ENCODE measurements at regions not wholly inside any gene's neighbourhood (a gene's known extent, or its start where the extent isn't known, plus 50 kb on each side); places are given as distances from the start of the nearest gene placed in this dataset.

- H3K27ac ChIP-seq (ENCODE audit: low read depth, low read length) = no peak overlapping the region
- no peaks in the 10 kb centered on the region for H3K36me3 ChIP-seq (ENCODE audit: control insufficient read depth, insufficient read depth, low read length)
- H3K4me3 ChIP-seq (ENCODE audit: low read depth, low read length) = no peak overlapping the region
- WGBS (ENCODE audit: insufficient coverage) = 86% methylated on average over 10 of the region's 10 CpGs
- no peaks in the 10 kb centered on the region for H3K27me3 ChIP-seq (ENCODE audit: control insufficient read depth, insufficient read depth, low read length)
- no peaks in the 10 kb centered on the region for H3K9me3 ChIP-seq (ENCODE audit: control insufficient read depth, insufficient read depth, low read length)
- no peak for DNase-seq (ENCODE audit: low read depth in 4 of 6, low spot score in 6 of 6)
- peaks cover 6% of the 10 kb centered on the region for H3K4me1 ChIP-seq (ENCODE audit: control insufficient read depth, insufficient read depth, low read length)
Observed at GRCh38 chr9:88812938-88813637, 178.2 kb upstream of the S1PR3 start.

- no peaks in the 10 kb centered on the region for H3K9me3 ChIP-seq (ENCODE audit: control insufficient read depth, insufficient read depth, low read length)
- H3K27ac ChIP-seq (ENCODE audit: low read depth, low read length) = no peak overlapping the region
- no peaks in the 10 kb centered on the region for H3K27me3 ChIP-seq (ENCODE audit: control insufficient read depth, insufficient read depth, low read length)
- H3K4me3 ChIP-seq (ENCODE audit: low read depth, low read length) = no peak overlapping the region
- no peaks in the 10 kb centered on the region for H3K36me3 ChIP-seq (ENCODE audit: control insufficient read depth, insufficient read depth, low read length)
- WGBS (ENCODE audit: insufficient coverage) = 70% methylated on average over 4 of the region's 8 CpGs
- peaks cover 6% of the 10 kb centered on the region for H3K4me1 ChIP-seq (ENCODE audit: control insufficient read depth, insufficient read depth, low read length)
- DNase-seq (ENCODE audit: low read depth in 4 of 6, low spot score in 6 of 6) = peak in 2 of 6 donors; percentile 6 to 39
Observed at GRCh38 chr9:88813638-88814209, 177.5 kb upstream of the S1PR3 start.

GRCh38 chr9:88814577-88814976 is 176.7 kb upstream of the S1PR3 start:
- 40% methylated on average over 4 of the region's 4 CpGs for WGBS (ENCODE audit: insufficient coverage)
- DNase-seq (ENCODE audit: low read depth in 4 of 6, low spot score in 6 of 6) = peak in 2 of 6 donors; percentile 52 to 79
- no peak overlapping the region for H3K27ac ChIP-seq (ENCODE audit: low read depth, low read length)
- no peaks in the 10 kb centered on the region for H3K9me3 ChIP-seq (ENCODE audit: control insufficient read depth, insufficient read depth, low read length)
- H3K4me1 ChIP-seq (ENCODE audit: control insufficient read depth, insufficient read depth, low read length) = peaks cover 6% of the 10 kb centered on the region
- no peak overlapping the region for H3K4me3 ChIP-seq (ENCODE audit: low read depth, low read length)
- H3K36me3 ChIP-seq (ENCODE audit: control insufficient read depth, insufficient read depth, low read length) = no peaks in the 10 kb centered on the region
- no peaks in the 10 kb centered on the region for H3K27me3 ChIP-seq (ENCODE audit: control insufficient read depth, insufficient read depth, low read length)

- Histone ChIP-seq H3K4me1 (ENCODE audit: control insufficient read depth, insufficient read depth, low read length) (peaks cover 6% of the 10 kb centered on the region), H3K36me3 (ENCODE audit: control insufficient read depth, insufficient read depth, low read length) (no peaks in the 10 kb centered on the region), H3K27ac (ENCODE audit: low read depth, low read length) (no peak overlapping the region), H3K4me3 (ENCODE audit: low read depth, low read length) (no peak overlapping the region), H3K9me3 (ENCODE audit: control insufficient read depth, insufficient read depth, low read length) (peaks cover 2% of the 10 kb centered on the region), H3K27me3 (ENCODE audit: control insufficient read depth, insufficient read depth, low read length) (no peaks in the 10 kb centered on the region)
- 82% methylated on average over 7 of the region's 9 CpGs for WGBS (ENCODE audit: insufficient coverage)
- no peak for DNase-seq (ENCODE audit: low read depth in 4 of 6, low spot score in 6 of 6)
Observed at GRCh38 chr9:88816141-88816540, 175.1 kb upstream of the S1PR3 start.

- Histone ChIP-seq H3K27me3 (ENCODE audit: control insufficient read depth, insufficient read depth, low read length) (no peaks in the 10 kb centered on the region), H3K4me1 (ENCODE audit: control insufficient read depth, insufficient read depth, low read length) (peaks cover 6% of the 10 kb centered on the region), H3K9me3 (ENCODE audit: control insufficient read depth, insufficient read depth, low read length) (peaks cover 2% of the 10 kb centered on the region), H3K27ac (ENCODE audit: low read depth, low read length) (no peak overlapping the region), H3K4me3 (ENCODE audit: low read depth, low read length) (no peak overlapping the region), H3K36me3 (ENCODE audit: control insufficient read depth, insufficient read depth, low read length) (no peaks in the 10 kb centered on the region)
- DNase-seq (ENCODE audit: low read depth in 4 of 6, low spot score in 6 of 6) = no peak
- 97% methylated on average over 3 of the region's 3 CpGs for WGBS (ENCODE audit: insufficient coverage)
Observed at GRCh38 chr9:88816591-88816990, 174.7 kb upstream of the S1PR3 start.

- no peak overlapping the region for H3K27ac ChIP-seq (ENCODE audit: low read depth, low read length)
- WGBS (ENCODE audit: insufficient coverage) = 93% methylated on average over 5 of the region's 7 CpGs
- peaks cover 2% of the 10 kb centered on the region for H3K9me3 ChIP-seq (ENCODE audit: control insufficient read depth, insufficient read depth, low read length)
- no peak overlapping the region for H3K4me3 ChIP-seq (ENCODE audit: low read depth, low read length)
- H3K27me3 ChIP-seq (ENCODE audit: control insufficient read depth, insufficient read depth, low read length) = no peaks in the 10 kb centered on the region
- H3K4me1 ChIP-seq (ENCODE audit: control insufficient read depth, insufficient read depth, low read length) = peaks cover 6% of the 10 kb centered on the region
- no peak for DNase-seq (ENCODE audit: low read depth in 4 of 6, low spot score in 6 of 6)
- no peaks in the 10 kb centered on the region for H3K36me3 ChIP-seq (ENCODE audit: control insufficient read depth, insufficient read depth, low read length)
Observed at GRCh38 chr9:88817628-88818027, 173.6 kb upstream of the S1PR3 start.

- Histone ChIP-seq H3K36me3 (ENCODE audit: control insufficient read depth, insufficient read depth, low read length) (no peaks in the 10 kb centered on the region), H3K27ac (ENCODE audit: low read depth, low read length) (no peak overlapping the region), H3K9me3 (ENCODE audit: control insufficient read depth, insufficient read depth, low read length) (peaks cover 2% of the 10 kb centered on the region), H3K4me3 (ENCODE audit: low read depth, low read length) (no peak overlapping the region), H3K27me3 (ENCODE audit: control insufficient read depth, insufficient read depth, low read length) (no peaks in the 10 kb centered on the region), H3K4me1 (ENCODE audit: control insufficient read depth, insufficient read depth, low read length) (peaks cover 6% of the 10 kb centered on the region)
- 29% methylated on average over 5 of the region's 11 CpGs for WGBS (ENCODE audit: insufficient coverage)
- DNase-seq (ENCODE audit: low read depth in 4 of 6, low spot score in 6 of 6) = peak in 2 of 6 donors; percentile 30 to 67
Observed at GRCh38 chr9:88818495-88819201, 172.6 kb upstream of the S1PR3 start.

GRCh38 chr9:88819476-88819875 is 171.8 kb upstream of the S1PR3 start:
- no peak for DNase-seq (ENCODE audit: low read depth in 4 of 6, low spot score in 6 of 6)
- H3K9me3 ChIP-seq (ENCODE audit: control insufficient read depth, insufficient read depth, low read length) = peaks cover 2% of the 10 kb centered on the region
- H3K27ac ChIP-seq (ENCODE audit: low read depth, low read length) = no peak overlapping the region
- no CpG with 5 or more reads among the region's 2 CpGs for WGBS (ENCODE audit: insufficient coverage)
- H3K27me3 ChIP-seq (ENCODE audit: control insufficient read depth, insufficient read depth, low read length) = no peaks in the 10 kb centered on the region
- no peak overlapping the region for H3K4me3 ChIP-seq (ENCODE audit: low read depth, low read length)
- H3K4me1 ChIP-seq (ENCODE audit: control insufficient read depth, insufficient read depth, low read length) = peaks cover 4% of the 10 kb centered on the region
- no peaks in the 10 kb centered on the region for H3K36me3 ChIP-seq (ENCODE audit: control insufficient read depth, insufficient read depth, low read length)

- Histone ChIP-seq H3K4me1 (ENCODE audit: control insufficient read depth, insufficient read depth, low read length) (no peaks in the 10 kb centered on the region), H3K27me3 (ENCODE audit: control insufficient read depth, insufficient read depth, low read length) (no peaks in the 10 kb centered on the region), H3K27ac (ENCODE audit: low read depth, low read length) (no peak overlapping the region), H3K9me3 (ENCODE audit: control insufficient read depth, insufficient read depth, low read length) (peaks cover 2% of the 10 kb centered on the region), H3K4me3 (ENCODE audit: low read depth, low read length) (no peak overlapping the region), H3K36me3 (ENCODE audit: control insufficient read depth, insufficient read depth, low read length) (no peaks in the 10 kb centered on the region)
- no peak for DNase-seq (ENCODE audit: low read depth in 4 of 6, low spot score in 6 of 6)
- WGBS (ENCODE audit: insufficient coverage) = no CpG with 5 or more reads among the region's 2 CpGs
Observed at GRCh38 chr9:88820055-88820454, 171.2 kb upstream of the S1PR3 start.

Measured in spinal cord (tissue), 9 donors.